Fibroblast of skin of abdomen (primary cell): ENCODE measurements at regions not wholly inside any gene's neighbourhood (a gene's known extent, or its start where the extent isn't known, plus 50 kb on each side); places are given as distances from the start of the nearest gene placed in this dataset.

Source experiments
- DNase-seq: peaks from one replicate; pipeline ENCODE4 v3.0.0-alpha.2; 2013

DNA sequence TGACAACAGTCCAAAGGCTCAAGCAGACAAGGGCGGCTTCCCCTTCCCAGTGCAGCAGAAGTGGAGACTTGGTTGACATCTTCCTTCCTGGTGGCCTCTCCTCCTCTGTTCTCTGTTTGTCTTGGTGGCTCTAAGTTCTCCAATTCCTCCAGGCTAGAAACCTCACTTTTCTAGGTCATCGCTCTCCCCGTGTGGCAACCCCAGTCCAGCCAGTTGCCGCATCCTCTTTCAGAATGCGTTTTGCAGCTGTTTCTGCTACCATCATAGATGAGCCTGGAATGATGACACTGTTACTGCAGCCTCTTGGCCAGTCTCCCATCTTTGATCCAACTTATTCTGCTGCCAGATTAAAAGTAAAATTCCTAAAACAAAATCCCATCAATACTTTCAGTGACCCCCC is 201.5 kb downstream of the TRIM29 start:
- DNase-seq = no peak

DNA sequence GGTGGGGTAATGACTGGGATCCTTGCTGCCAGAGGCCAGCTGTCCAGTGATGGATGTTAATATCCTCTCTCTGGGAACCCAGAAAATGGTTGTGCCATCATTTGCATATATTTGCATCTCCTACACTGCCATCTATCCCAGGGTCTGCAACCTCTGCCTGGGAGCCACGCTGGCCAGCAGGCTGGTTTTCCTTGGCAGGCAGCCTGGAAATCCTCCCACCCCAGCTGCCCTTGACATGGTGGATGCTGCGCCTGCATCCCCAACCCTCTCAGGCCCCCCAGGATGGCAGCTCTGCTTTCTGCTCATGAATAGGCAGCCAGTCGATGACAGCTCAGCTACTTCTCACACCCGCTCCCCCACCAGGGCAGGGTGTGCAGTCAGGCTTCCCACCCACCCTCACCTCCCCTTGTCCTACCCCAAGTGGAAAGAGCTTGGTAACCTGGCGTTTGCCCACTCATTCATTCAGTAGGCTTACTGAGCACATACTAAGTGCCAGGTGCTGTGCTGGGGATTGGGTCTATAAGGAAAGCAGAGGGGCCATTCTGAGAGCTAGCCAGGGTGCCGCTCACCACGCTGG is 202.5 kb downstream of the TRIM29 start:
- DNase-seq = no peak

DNA sequence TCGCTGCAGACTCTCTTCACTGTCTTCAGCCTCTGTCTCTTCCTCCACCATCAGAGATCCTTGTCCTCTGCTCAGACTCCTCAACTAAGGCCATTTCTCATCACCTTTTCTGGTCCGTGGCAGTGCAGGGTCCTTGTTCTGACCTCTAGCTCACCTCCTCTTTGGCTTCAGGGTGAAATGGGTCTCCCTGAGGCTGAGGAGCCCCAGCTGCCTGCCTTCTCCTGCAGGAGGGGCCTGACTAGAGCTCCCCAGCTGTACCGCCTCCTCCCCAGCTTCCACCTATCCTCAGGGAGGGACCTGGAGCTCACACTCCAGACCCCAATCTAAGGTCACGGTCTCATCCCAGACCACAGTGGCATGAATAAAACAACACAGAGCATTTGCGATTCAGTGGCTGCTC is 203.0 kb downstream of the TRIM29 start:
- no peak for DNase-seq

DNA sequence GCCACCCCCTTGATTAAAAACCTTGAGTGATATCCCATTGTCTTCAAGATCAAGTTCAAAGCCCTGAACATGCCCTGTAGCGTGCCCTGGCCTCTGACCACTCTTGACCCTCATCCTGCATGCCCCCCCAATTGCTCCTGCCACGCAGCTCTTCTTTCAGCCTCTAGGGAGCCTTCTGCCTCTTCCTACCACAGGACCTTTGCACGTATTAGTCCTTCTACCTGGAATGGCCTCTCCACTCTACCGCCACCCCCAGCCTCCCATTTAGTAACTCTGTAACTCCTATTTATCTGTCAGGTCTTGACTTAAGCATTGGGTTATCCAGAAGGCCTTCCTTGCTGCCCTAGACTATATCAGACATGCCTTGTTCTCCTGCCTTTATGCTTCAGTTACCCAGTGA is 203.6 kb downstream of the TRIM29 start:
- no peak for DNase-seq

DNA sequence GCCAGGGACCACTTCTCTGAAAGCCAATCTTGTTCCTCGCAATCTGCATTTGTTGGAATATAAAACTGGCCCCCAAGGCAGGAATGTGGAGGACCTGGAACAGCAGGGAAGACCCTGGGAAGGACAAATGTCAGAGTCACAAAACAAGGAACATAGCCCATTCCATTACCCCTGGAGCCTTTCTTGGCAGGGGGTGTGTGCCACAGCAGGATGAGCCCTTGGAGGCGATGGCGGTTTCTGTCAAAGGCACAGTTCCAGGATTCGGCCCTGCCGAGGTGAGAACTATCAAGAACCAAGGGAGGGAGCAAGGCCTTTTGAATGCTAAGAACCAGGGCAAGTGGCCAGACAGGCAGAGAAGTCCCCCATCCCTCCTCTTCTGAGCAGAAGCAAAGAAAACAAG is 204.3 kb downstream of the TRIM29 start:
- no peak for DNase-seq

DNA sequence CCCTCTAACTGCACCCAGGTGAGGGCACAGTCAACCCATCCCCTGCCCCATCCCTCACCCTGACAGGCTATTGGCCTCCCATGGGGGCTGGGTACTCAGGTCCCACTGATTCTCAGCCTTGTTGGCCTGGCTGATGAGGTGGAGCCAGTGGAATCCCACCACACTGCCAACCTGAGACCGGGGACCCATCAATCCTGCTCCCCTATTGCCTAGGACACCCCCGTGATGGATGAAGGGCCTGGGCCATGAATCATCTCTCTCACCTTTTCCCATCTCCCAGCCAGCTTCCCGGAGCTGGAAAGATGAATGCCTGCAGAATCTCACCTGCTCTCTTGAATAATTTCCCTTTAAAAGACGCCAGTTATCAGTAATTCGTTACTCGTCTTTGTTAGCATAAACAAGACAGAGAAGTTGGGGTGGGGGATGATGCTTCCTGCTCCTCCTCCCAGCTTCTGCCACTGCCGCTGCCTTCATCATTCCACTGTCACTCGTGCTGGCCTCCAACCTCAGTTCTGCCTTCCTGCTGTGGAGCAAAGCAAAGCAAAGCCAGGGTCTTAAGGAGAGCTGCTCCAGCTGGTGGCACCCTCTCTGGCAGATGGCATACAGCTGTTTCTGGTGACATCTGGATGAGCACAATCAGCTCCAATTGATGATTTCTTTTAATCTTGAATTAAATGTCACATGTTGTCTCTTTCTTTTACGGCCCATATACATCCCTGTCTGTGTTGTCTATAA is 204.0 kb upstream of the NECTIN1 start:
- no peak for DNase-seq

DNA sequence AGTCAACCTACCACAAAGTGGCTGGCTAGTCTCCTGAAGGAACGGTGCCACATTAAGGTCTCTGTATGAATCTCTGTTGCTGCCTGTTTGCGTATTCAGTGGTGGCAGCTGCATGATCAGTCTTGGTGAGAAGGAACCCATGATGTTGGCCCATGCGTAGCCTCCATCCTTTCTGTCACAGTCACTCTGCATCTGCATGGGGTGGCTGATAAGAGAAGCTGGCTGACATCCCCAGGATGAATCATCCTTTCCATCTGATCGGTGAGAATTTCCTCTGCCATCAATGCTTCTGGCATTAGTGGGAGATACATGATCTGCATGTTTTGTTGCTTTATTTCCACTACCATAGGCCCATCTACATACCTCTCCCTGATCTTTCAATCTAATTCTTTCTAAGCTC is 199.0 kb upstream of the NECTIN1 start:
- no peak for DNase-seq

DNA sequence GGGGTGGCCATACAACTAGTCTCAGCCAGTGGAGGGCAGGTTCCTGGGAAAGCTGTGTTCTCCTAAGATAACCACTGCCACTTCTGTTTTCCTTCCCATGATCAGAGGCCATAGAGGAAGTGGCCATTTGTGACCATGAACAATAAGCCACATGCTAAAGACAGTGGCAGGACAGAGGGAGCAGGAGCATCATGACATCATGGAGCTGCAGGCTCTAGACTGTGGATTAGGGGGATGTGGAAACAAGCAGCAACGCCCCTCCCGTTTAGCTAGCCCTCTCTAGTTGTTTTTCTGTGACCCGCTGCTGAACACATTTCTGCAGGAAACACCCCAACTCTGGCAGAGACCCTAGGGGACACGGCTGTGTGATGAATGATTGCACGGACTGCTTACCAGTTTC is 195.0 kb upstream of the NECTIN1 start:
- DNase-seq = no peak

DNA sequence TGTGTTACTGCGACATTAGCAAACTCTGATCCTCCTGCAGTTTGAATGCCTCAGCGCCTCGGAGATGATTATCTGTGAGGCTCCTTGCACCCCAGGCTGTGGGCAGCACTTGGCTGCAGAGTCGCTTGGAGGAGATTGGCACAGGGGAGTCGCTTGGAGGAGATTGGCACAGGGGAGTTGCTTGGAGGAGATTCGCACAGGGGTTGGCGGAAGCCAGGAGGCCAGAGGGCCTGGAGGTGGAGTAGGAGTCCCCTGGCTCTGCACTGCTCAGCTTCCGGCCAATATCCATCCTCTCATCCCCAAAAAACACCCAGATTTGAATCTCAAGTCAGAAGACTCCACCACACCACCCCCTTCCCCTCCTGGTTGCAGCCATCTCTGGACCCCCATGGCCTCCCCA is 192.6 kb upstream of the NECTIN1 start:
- DNase-seq = no peak

DNA sequence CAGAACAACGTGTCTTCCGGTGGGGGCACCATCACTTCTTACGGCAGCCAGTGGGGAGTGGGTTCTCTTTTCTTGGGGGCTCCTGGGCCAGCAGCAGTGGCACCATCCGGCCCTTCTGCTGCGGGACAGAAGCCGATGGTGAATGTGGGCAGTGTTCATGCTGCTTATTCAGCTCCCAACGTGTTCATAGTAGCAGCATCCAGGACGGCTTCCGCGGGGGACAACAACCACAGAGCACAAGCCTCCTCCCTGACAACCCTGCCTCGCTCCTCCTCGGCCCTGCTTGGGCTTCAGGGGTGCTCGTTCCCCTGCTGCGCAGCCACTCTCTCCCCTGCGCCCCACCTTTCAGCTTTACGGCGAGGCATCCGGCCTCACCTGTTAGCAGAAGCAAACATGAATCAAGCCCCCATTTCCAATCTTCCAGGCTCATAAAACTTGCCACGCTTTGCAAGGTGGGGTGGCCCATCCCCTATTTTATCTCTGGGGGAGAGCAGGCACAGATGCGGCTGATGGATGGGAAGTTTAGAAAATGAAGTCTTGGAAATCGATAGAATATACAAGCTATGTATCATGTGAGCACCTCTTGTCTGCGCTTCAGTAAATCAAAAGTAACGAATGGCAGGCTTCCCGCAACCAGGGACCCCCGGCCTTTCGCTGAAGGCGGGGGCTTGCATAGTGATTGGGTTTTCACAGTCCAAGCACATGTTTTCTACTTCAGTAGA is 191.8 kb upstream of the NECTIN1 start:
- no peak for DNase-seq

DNA sequence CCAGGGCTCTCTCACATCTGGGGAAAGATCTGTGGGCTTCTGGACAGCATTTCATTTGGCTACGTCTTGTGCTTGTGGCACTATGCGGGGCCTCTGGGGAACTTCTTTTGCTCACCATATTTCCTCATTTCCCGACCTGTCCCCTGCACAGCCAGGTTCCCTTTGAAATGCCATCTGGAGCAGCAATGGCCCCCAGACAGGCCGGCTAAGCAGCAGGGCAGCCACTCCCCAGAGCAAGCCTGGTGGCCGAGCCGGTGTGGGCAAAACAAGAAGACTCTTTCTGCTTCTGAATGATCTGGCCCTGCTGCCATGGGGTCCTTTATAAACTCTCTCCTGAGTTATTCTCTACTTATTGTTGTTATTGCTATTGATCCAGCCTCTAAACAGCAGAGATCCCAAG is 190.7 kb upstream of the NECTIN1 start:
- no peak for DNase-seq

DNA sequence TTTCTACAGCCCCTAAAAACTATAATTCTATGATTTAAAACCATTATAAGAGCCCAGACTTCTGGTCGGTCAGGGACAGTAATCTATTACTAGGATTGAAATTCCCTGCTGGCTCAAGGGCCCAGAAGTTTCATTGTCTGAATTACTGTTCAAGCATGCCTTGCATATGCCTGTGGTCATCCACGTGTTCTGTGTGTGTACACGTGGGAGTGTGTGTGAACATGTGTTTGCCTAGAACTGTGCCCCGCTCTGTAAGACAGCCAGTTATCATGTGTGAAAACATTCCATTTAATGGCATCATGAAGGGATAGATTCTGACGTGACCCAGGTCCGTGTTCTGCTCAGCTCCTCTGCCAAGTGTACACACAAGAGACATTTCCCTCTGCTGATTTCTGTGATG is 189.3 kb upstream of the NECTIN1 start:
- DNase-seq = no peak

DNA sequence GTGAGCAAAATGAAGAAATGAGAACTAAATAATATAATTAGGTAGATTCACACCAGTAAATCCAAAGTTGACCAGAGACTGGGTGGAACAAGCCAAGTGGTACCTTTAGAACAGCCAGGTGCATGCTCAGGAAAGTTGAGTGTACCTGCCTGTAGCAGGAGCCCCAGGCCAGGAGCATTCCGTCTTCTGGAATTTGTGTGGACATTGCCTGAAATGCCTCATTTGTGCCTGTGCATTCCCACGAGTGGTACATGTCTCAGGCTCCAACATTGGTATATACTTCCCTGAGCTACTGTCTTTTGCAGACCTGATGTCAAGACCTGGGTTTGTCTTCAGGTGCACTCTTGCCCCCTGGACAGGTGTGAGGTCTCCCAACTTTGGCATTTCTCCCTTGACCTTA is 187.6 kb upstream of the NECTIN1 start:
- DNase-seq = no peak

DNA sequence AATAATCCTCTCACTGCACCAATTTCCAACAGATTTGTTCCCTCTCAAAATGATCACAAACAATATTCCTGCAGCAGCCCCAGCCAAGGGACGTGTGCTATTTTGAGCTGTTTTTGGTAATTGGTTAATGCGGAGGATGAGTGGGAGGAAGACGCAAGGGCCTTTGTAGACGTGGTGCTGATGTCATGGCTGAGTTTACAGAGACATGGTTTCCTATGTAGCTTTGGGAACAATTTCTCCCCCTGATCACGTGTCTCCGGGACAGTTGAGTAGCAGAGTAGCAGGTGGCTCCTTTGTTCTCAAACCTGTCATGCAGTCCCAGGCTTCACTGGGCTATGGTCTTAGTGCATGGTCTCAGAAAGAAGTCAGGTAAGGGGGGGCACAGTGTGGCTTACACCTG is 183.2 kb upstream of the NECTIN1 start:
- no peak for DNase-seq

DNA sequence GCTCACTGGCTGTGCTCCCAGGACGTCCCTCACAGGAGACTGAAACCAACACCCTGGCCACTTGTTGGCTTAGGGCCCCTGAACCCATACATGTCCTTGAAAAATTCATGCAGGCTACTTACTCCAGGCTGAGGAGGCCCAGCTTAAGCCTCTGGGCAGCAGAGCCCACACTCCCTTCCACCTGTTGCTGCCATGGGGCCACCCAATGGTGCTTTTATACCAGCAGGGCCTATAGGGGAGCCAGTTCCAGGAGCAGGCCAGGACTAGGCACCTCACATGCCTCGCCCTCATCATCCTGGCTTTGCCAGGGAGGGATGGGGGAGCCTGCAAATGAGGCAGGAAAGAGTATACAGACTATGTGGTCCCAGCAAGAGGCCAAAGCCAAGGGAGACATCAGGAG is 181.7 kb upstream of the NECTIN1 start:
- DNase-seq = no peak

DNA sequence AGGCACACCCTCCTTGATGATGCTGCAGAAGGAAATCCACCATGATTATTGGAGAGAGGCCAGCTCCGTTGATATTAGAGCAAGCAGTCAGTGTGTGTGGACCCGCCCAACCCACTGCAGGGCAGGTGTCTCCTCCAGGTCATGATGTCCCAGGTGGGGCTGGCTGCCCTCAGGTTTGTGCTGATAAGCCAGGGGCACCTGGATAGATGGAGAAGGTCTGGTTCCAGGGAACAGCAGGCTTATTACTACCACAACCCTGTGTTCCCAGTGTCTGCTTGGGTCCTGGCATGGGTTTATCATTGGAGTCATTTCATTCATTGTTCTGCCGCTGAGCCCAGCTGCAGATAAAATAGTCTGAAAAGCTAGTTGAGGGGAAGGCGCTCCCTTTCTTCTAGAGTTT is 181.1 kb upstream of the NECTIN1 start:
- DNase-seq = no peak

DNA sequence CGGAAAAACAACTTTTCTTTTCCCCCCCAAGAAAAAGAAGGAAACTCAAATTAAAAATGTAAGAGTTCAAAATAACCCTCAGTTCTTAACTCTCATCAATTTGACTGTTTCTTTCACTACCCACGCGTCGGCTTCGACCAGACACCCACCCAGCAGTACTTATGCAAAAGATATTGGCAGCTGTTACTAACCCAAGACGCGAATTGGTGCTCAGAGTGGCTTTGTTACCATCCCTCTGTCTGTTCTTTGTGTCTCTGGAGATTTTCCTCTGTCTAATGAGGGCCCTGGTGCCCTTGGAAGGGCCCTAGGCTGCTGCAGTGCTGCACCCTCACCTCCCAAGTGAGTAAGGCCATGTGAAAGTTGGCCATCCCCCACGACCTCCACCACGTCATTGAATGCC is 180.5 kb upstream of the NECTIN1 start:
- DNase-seq = no peak

DNA sequence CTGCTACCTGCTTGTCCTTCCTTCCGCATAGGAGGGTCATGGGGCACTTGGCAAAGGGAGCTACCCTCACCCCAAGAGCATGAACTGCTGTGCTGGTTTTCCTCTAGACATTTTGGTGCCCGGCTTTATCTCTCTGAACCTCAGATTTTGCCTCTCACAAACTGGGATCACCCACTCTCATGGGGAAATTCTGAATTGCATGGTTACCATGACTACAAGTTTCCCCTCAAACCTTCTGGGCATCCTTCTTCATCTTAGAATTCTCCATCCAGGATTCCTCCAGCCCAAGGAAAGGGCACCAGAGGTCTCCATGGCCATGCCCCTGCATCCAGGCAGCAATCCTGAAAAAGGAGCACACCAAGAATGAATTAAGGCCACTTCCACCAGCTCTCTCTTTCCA is 180.1 kb upstream of the NECTIN1 start:
- DNase-seq = no peak

DNA sequence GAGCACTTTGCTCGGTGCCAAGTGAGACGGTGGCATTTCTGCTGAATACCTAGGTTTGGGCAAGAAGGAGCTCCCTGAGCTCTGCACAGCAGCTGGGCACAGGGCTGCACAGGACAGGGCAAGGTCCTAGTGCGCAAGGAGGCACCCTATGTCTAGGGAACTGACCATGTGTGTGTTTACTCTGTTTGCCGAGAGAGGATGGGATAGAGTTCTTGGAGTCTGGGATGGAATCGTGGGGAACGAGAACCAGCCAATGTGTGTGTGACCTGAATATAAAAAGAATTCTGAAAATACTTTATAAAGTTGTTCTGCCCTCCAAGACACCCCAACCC is 179.5 kb upstream of the NECTIN1 start:
- DNase-seq = no peak

DNA sequence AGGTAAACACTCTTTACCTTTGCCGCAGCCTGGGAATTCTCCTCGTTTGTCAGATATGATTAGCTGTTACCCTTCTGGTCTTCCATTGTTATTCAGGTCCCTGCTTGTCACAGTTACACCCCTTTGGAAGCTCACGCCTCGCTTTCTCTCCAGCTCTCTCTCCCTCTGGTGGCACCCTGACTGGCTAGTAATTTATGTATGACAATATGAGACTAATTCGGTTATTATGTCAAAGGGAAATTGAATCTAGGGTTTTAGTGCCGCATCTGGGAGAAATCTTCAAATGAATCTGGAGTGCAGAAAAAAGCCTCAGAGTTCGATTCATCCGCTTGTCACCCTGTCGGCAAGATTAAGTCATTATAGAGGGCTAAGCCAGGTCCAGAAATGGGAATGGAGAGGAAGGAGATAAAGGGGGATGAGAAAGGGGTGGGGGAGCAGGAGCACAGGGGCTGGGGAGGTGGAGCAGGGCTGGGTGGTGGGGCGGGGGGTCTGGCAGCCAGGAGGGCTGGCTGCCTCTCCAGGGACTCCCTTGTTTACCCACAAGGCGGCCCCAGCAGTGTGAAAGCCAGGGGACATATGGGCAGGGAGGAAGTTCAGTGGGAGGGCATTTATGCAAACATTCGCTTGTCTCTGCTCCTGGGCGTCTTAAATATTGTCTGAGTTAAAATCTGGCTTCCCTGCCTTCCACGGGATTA is 179.0 kb upstream of the NECTIN1 start:
- no peak for DNase-seq

DNA sequence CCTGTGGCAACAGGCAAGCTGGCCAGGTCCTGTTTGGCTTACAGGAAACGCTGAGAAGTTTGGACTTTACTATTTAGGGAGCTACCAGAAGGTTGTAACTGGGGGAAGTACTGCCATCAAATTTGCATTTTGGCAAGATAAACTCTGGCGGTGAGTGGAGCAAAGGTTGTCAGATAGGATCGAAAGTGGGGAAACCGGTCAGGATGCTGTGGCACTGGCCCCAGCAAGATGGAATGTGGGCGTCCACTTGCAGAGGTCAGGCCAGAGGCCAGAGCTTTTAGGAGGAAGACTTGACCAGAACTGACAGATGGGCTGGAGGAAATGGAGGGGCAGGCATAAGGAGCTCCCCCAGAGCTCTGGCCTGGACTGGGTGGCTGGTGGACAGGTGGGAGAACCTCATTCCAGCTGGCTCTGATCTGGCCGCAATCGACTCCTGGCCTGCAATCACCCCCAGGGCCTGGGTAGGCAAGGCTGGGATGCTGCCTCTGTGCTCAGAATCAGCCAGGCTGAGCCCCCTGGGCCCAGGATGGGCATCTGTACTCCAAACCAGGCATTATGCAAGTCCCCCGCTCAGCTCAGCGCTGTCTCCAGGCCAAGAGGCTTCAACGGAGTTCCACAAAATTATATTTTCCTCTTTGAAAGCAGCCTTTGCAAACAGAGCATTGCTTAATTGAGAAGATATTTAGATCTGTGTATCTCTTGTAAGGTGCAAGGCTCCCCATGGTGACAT is 178.3 kb upstream of the NECTIN1 start:
- no peak for DNase-seq

DNA sequence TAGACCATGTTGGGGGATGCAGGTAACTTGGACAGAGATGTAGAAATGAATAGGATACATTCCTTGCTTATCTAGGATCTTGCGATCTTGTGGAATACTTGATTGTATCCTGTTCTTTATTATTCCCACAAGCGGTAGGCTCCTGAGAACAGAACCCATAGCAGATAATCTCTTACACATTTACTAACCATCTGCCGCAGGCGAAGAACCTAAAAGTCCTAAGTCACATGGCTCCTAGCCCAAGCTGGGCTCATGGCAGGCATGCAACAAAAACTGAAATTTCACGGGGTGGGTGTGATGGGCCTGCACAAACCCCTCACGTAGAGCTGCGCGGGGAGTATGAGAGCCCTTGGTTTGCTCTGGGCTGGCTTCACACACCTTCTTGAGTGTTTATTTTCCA is 177.4 kb upstream of the NECTIN1 start:
- no peak for DNase-seq

DNA sequence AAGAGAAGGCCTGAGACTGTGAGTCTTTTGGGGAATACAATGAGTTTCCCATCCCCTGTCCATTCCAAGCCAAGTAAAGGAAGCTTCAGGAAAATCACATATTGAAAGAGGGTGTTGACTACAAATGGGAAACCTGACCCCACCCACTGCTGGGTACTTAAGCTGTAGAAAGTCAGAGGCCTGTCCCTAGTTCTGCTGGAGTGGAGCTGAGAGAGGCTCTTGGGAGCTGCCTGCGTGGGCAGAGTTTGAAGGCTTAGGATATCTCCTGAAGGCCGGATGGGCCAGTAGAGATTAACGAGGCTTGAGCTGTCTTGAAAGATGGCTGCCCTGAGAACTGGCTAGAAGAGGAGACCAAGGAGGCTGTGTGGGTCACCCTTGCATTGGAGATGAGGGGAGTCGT is 176.2 kb upstream of the NECTIN1 start:
- DNase-seq = no peak
